Astrocyte (in vitro differentiated cells and primary cell): ENCODE measurements at regions not wholly inside any gene's neighbourhood (a gene's known extent, or its start where the extent isn't known, plus 50 kb on each side); places are given as distances from the start of the nearest gene placed in this dataset.

Experiments
- DNase-seq: peaks from one replicate; pipeline ENCODE4 v3.0.0-alpha.2; 2010; ENCODE audit warnings: low read depth
- FAIRE-seq: peaks from 2 replicates; lab custom pipeline; 2011; peaks lifted over from hg19 to GRCh38; lab: Jason Lieb, UNC
- H2AFZ ChIP-seq: 2 replicates; pipeline ENCODE4 v1.6.0; 2012; ENCODE audit warnings: low read depth, low read length, inconsistent platforms
- H3K27ac ChIP-seq: 2 replicates; pipeline ENCODE4 v1.5.1; 2011; ENCODE audit warnings: low read depth, low read length, inconsistent platforms
- H3K27me3 ChIP-seq: 2 replicates; pipeline ENCODE4 v1.6.0; 2011; ENCODE audit warnings: low read length, inconsistent platforms; ENCODE audit not compliant: insufficient read depth
- H3K36me3 ChIP-seq: 2 replicates; pipeline ENCODE4 v1.5.1; 2011; ENCODE audit warnings: low read length, inconsistent platforms; ENCODE audit not compliant: insufficient read depth
- H3K4me1 ChIP-seq: 2 replicates; pipeline ENCODE4 v1.5.1; 2011; ENCODE audit warnings: low read length, inconsistent platforms; ENCODE audit not compliant: insufficient read depth
- H3K4me2 ChIP-seq: 2 replicates; pipeline ENCODE4 v1.6.0; 2012; ENCODE audit warnings: low read length, inconsistent platforms
- H3K4me3 ChIP-seq: 2 replicates; pipeline ENCODE4 v1.5.1; 2011; ENCODE audit warnings: low read depth, mild to moderate bottlenecking, low read length, inconsistent platforms; ENCODE audit not compliant: insufficient read depth
- H3K79me2 ChIP-seq: 2 replicates; pipeline ENCODE4 v1.6.0; 2012; ENCODE audit warnings: mild to moderate bottlenecking, low read length, inconsistent platforms; ENCODE audit not compliant: insufficient read depth
- H3K9ac ChIP-seq: 2 replicates; pipeline ENCODE4 v1.6.0; 2012; ENCODE audit warnings: mild to moderate bottlenecking, low read length, inconsistent platforms
- H3K9me3 ChIP-seq: 2 replicates; pipeline ENCODE4 v1.5.1; 2012; ENCODE audit warnings: low read depth, mild to moderate bottlenecking, low read length, inconsistent platforms; ENCODE audit not compliant: insufficient read depth
- H4K20me1 ChIP-seq: 2 replicates; pipeline ENCODE4 v1.6.0; 2012; ENCODE audit warnings: low read length, inconsistent platforms; ENCODE audit not compliant: insufficient read depth
- H3K27ac Mint-ChIP-seq: one replicate; pipeline ENCODE4 v1.8.0; 2021; ENCODE audit warnings: mild to moderate bottlenecking, mixed read lengths; ENCODE audit not compliant: unreplicated experiment
- H3K27me3 Mint-ChIP-seq: one replicate; pipeline ENCODE4 v1.8.0; 2021; ENCODE audit warnings: low read depth, mixed read lengths; ENCODE audit not compliant: unreplicated experiment
- H3K36me3 Mint-ChIP-seq: one replicate; pipeline ENCODE4 v1.8.0; 2021; ENCODE audit warnings: low read depth, mixed read lengths; ENCODE audit not compliant: unreplicated experiment
- H3K4me1 Mint-ChIP-seq: one replicate; pipeline ENCODE4 v1.8.0; 2021; ENCODE audit warnings: low read depth, mixed read lengths; ENCODE audit not compliant: unreplicated experiment
- H3K4me3 Mint-ChIP-seq: one replicate; pipeline ENCODE4 v1.8.0; 2021; ENCODE audit warnings: mild to moderate bottlenecking, moderate library complexity, mixed read lengths; ENCODE audit not compliant: unreplicated experiment
- H3K9me3 Mint-ChIP-seq: one replicate; pipeline ENCODE4 v1.8.0; 2021; ENCODE audit warnings: mild to moderate bottlenecking, mixed read lengths; ENCODE audit not compliant: unreplicated experiment
- EZH2 ChIP-seq: IDR thresholded peaks from 2 replicates; pipeline ENCODE4 v1.6.1; 2012; ENCODE audit warnings: mild to moderate bottlenecking, low read length, inconsistent platforms; ENCODE audit not compliant: insufficient read depth
- TF ChIP-seq, protein P1 (sequence below): IDR thresholded peaks from 2 replicates; pipeline ENCODE4 v1.5.1; 2011; ENCODE audit warnings: low read depth, mild to moderate bottlenecking, inconsistent platforms, low read length, moderate library complexity; ENCODE audit not compliant: insufficient read depth

DNA sequence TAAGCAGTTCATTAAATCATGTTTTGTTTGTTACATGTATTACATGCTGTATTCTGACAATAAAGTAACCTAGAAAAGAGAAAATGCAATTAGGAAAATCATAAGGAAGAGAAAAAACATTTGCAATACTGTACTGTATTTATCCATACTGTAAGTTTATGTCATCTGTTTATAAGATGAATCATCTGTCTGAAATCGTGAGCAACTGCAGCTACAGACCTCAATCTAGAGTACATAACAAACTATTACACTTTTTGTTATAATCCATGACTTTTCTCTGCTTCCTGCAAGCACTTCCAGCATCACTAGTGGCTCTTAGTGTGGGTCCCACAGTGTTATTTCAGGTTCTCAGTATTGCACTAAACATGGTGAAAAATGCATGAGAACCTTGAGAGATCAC lies 144.4 kb upstream of the NR4A3 start:
- H3K4me3 Mint-ChIP-seq = no peak overlapping the region
- no peaks in the 10 kb centered on the region for H3K36me3 Mint-ChIP-seq
- H3K27ac Mint-ChIP-seq = no peak overlapping the region
- H4K20me1 ChIP-seq = no peaks in the 10 kb centered on the region
- H3K9ac ChIP-seq = no peak overlapping the region
- DNase-seq (peak; percentile 11), FAIRE-seq (no peak)
- no peaks in the 10 kb centered on the region for H3K9me3 ChIP-seq
- no peaks in the 10 kb centered on the region for H3K27me3 ChIP-seq
- no peaks in the 10 kb centered on the region for H3K4me1 ChIP-seq
- H2AFZ ChIP-seq = no peak overlapping the region
- peaks cover 5% of the 10 kb centered on the region for H3K4me1 Mint-ChIP-seq
- peaks cover 12% of the 10 kb centered on the region for H3K9me3 Mint-ChIP-seq
- TF ChIP-seq, protein P1, sequence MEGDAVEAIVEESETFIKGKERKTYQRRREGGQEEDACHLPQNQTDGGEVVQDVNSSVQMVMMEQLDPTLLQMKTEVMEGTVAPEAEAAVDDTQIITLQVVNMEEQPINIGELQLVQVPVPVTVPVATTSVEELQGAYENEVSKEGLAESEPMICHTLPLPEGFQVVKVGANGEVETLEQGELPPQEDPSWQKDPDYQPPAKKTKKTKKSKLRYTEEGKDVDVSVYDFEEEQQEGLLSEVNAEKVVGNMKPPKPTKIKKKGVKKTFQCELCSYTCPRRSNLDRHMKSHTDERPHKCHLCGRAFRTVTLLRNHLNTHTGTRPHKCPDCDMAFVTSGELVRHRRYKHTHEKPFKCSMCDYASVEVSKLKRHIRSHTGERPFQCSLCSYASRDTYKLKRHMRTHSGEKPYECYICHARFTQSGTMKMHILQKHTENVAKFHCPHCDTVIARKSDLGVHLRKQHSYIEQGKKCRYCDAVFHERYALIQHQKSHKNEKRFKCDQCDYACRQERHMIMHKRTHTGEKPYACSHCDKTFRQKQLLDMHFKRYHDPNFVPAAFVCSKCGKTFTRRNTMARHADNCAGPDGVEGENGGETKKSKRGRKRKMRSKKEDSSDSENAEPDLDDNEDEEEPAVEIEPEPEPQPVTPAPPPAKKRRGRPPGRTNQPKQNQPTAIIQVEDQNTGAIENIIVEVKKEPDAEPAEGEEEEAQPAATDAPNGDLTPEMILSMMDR = no peak
- TF ChIP-seq EZH2 = no peak
- H3K4me2 ChIP-seq = peak overlapping the region; percentile 17
- no peaks in the 10 kb centered on the region for H3K36me3 ChIP-seq
- no peaks in the 10 kb centered on the region for H3K27me3 Mint-ChIP-seq
- H3K79me2 ChIP-seq = no peaks in the 10 kb centered on the region
- no peak overlapping the region for H3K4me3 ChIP-seq
- no peak overlapping the region for H3K27ac ChIP-seq

DNA sequence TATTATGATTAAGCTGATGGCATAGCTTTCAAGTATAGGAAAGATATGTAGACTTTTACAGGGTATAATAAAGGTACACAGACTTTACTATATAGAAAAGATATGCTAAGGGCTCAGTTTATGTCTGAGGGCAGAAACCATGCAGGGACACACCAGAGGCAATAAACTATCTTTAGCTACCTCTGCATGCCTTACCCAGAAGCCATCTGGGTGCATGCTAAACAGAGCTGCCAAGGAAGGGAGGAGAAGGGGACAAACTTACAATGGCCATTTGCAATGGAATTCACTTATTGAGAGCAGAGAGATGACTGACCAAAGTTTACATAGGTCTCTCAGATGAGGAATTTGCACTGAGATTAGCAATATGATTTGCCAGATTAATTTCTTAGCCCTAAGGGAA lies 143.1 kb upstream of the NR4A3 start:
- Mint-ChIP-seq H3K27me3 (no peaks in the 10 kb centered on the region), H3K4me3 (no peak overlapping the region), H3K27ac (no peak overlapping the region), H3K4me1 (peaks cover 5% of the 10 kb centered on the region), H3K36me3 (no peaks in the 10 kb centered on the region), H3K9me3 (peaks cover 14% of the 10 kb centered on the region)
- no peaks in the 10 kb centered on the region for H3K4me1 ChIP-seq
- no peak for FAIRE-seq
- H3K9me3 ChIP-seq = no peaks in the 10 kb centered on the region
- no peak overlapping the region for H3K27ac ChIP-seq
- no peaks in the 10 kb centered on the region for H3K79me2 ChIP-seq
- no peaks in the 10 kb centered on the region for H3K27me3 ChIP-seq
- H3K4me3 ChIP-seq = no peak overlapping the region
- no peak for DNase-seq
- H4K20me1 ChIP-seq = no peaks in the 10 kb centered on the region
- no peak overlapping the region for H2AFZ ChIP-seq
- H3K4me2 ChIP-seq = no peak overlapping the region
- no peak overlapping the region for H3K9ac ChIP-seq
- H3K36me3 ChIP-seq = no peaks in the 10 kb centered on the region
- no peak for TF ChIP-seq EZH2
- TF ChIP-seq, protein P1 = no peak

DNA sequence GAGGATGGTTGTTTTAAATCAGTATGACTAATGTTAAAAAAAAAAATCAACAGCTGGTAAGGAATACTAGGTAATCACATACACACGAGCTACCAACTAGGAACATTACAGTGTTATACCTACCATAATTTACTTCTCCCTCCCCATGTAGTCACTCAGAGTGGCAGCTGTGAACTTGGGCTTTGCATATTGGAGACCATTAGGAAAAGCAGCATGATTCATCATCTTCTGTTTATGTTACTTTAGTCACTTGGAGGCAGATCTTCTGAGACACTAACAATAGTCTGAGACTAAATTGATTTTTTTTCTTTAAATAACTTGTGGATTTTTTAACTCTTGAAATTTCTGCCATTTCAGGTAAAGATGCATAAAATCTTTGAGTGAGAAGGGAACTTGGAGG lies 141.5 kb upstream of the NR4A3 start:
- Histone ChIP-seq H3K4me3 (no peak overlapping the region), H3K4me2 (no peak overlapping the region), H3K27me3 (no peaks in the 10 kb centered on the region), H2AFZ (no peak overlapping the region), H3K9ac (no peak overlapping the region), H3K79me2 (no peaks in the 10 kb centered on the region), H3K27ac (no peak overlapping the region), H3K4me1 (no peaks in the 10 kb centered on the region), H3K36me3 (no peaks in the 10 kb centered on the region), H3K9me3 (no peaks in the 10 kb centered on the region), H4K20me1 (no peaks in the 10 kb centered on the region)
- DNase-seq (peak; percentile 58), FAIRE-seq (peak; percentile 81)
- Mint-ChIP-seq H3K4me3 (no peak overlapping the region), H3K9me3 (peaks cover 11% of the 10 kb centered on the region), H3K36me3 (no peaks in the 10 kb centered on the region), H3K4me1 (peaks cover 5% of the 10 kb centered on the region), H3K27ac (no peak overlapping the region), H3K27me3 (no peaks in the 10 kb centered on the region)
- TF ChIP-seq, protein P1 = no peak
- no peak for TF ChIP-seq EZH2
